ENCODE measurements at regions not wholly inside any gene's neighbourhood (a gene's known extent, or its start where the extent isn't known, plus 50 kb on each side); places are given as distances from the start of the nearest gene placed in this dataset.
A peak's percentile ranks its signal among the peaks of the same experiment; 100 is the strongest.

DNA sequence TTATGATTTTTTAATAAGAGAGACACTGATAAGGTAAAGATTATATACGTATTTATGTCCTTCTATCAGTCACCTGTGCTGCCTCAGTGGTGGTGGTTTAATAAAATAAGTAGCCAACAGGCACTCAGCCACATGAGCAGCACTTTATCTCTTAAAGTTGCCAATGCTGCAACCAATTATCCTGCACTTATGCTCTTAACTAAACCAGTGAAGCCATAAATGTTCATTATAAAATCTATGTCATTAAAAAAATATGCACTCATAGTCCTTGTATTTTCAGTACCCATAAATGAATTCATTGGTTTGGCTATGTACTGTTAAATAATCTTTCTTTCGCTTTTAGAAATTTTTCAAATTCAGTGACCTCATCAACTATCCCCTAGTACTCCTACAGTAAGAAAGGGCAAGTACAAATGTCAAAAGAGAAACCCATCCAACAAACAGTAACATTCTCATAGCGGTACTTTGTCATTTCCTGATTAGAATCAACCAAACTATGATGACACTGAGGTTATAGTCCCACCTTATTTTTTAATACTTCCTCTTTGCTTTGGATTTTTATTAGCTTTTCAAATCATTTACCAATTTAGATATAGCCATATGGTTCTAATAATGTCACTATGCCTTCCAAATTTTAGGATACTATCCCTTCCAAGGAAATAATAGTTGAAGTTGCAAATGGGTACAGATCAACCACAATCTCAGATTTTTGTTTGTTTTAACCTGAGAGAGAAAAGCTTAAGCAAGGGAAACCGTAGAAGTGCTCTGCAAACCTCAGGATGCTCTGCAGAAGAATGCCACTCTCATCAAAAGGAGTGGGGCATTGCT is 190.9 kb downstream of the KLF12 start:
- Histone ChIP-seq H3K9me3 (no peaks in the 10 kb centered on the region), H3K4me3 (no peak overlapping the region), H3K27me3 (ENCODE audit: insufficient read depth in 3 of 3, low read length in 2 of 3) (no peaks in the 10 kb centered on the region), H3K4me1 (no peaks in the 10 kb centered on the region), H3K27ac (no peak overlapping the region), H3K36me3 (ENCODE audit: insufficient read depth in 1 of 2, low read depth in 1 of 2) (no peaks in the 10 kb centered on the region)
- DNase-seq (no peak), ATAC-seq (no peak)
- WGBS, 3 donors, result 86 to 89% (median 88%) methylated on average over 4 of the region's 4 CpGs
- TF ChIP-seq, protein P1, sequence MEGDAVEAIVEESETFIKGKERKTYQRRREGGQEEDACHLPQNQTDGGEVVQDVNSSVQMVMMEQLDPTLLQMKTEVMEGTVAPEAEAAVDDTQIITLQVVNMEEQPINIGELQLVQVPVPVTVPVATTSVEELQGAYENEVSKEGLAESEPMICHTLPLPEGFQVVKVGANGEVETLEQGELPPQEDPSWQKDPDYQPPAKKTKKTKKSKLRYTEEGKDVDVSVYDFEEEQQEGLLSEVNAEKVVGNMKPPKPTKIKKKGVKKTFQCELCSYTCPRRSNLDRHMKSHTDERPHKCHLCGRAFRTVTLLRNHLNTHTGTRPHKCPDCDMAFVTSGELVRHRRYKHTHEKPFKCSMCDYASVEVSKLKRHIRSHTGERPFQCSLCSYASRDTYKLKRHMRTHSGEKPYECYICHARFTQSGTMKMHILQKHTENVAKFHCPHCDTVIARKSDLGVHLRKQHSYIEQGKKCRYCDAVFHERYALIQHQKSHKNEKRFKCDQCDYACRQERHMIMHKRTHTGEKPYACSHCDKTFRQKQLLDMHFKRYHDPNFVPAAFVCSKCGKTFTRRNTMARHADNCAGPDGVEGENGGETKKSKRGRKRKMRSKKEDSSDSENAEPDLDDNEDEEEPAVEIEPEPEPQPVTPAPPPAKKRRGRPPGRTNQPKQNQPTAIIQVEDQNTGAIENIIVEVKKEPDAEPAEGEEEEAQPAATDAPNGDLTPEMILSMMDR (IDR thresholded peaks at IDR 0.05), result no peak
- intact Hi-C loops (cut with DNase I), result no loop called here

DNA sequence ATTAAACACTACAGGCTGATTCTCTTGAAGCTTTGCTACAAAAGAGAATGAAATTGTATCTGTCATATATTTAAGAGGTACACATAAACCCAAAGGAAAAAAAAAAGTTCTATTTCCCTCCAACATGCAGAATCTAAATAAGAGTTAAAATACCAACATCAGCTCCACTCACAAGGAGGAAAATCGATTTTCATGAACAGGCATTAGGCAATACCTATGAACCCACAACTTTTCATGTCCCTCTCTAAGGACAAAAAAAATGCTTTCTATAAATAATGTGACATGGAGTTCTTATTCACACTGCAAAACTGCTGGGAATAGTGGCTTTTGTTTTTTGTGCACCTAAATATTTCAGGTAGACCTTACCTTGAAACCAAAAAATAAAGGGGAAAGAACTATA is 192.5 kb downstream of the KLF12 start:
- 81 to 88% (median 86%) methylated on average over 1 of the region's 1 CpG for WGBS, 3 donors
- intact Hi-C loops (cut with DNase I), result no loop called here
- ATAC-seq, result no peak

DNA sequence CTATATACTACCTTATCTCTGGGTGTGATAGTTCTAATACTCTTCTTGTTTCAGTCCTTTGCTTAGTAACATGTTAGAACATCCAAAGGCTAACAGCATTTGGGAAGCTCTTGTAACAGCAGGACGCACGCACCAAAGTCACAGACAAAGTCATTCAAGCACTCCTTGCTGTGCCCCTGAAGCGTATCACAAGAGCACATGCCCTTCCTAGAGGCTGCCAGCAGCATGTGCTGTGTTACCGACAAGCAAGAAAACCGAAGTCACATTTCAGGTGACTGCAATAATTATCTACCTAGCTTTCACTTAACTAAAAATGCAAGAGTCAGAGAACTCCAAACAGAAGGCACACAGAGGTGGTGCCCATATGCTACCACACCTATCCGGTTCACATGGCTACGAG is 194.1 kb downstream of the KLF12 start:
- 59 to 73% (median 61%) methylated on average over 7 of the region's 7 CpGs for WGBS, 3 donors
- Histone ChIP-seq H3K4me3 (no peak overlapping the region), H3K27me3 (ENCODE audit: insufficient read depth in 3 of 3, low read length in 2 of 3) (no peaks in the 10 kb centered on the region), H3K9me3 (no peaks in the 10 kb centered on the region), H3K4me1 (no peaks in the 10 kb centered on the region), H3K27ac (no peak overlapping the region), H3K36me3 (ENCODE audit: insufficient read depth in 1 of 2, low read depth in 1 of 2) (no peaks in the 10 kb centered on the region)
- DNase-seq (no peak), ATAC-seq (peak in 2 of 4 donors; percentile 40 to 70)
- intact Hi-C loops (cut with DNase I), result no loop called here
- TF ChIP-seq, protein P1 (IDR thresholded peaks at IDR 0.05), result no peak

More for the DNA sequence above, 192.5 kb downstream of the KLF12 start:
- no peak overlapping the region for H3K27ac ChIP-seq
- H3K36me3 ChIP-seq (ENCODE audit: insufficient read depth in 1 of 2, low read depth in 1 of 2), result no peaks in the 10 kb centered on the region
- TF ChIP-seq, protein P1 (IDR thresholded peaks at IDR 0.05), result no peak
- no peak overlapping the region for H3K4me3 ChIP-seq
- H3K27me3 ChIP-seq (ENCODE audit: insufficient read depth in 3 of 3, low read length in 2 of 3), result no peaks in the 10 kb centered on the region
- no peak for DNase-seq
- H3K4me1 ChIP-seq, result no peaks in the 10 kb centered on the region
- no peaks in the 10 kb centered on the region for H3K9me3 ChIP-seq

DNA sequence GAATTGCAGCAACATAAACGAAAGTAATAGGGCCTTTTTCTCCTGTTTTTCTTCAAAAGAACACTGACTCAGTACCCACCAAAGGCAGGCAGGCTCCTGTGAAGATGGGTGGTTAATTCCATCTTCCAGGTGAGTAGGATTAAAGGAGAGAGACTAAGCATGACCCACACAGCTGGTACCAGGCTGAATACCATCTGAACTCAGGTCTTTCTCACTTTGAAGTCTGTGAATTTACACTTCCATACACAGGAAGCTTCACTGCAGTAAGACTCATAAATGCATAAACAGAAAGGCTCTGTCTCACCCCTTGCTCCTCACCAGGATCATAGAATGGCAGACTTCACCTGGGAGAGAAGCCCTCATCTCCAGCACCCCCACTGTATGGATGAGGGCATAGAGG is 194.6 kb downstream of the KLF12 start:
- Histone ChIP-seq H3K27me3 (ENCODE audit: insufficient read depth in 3 of 3, low read length in 2 of 3) (no peaks in the 10 kb centered on the region), H3K9me3 (no peaks in the 10 kb centered on the region), H3K27ac (no peak overlapping the region), H3K4me3 (no peak overlapping the region), H3K4me1 (no peaks in the 10 kb centered on the region), H3K36me3 (ENCODE audit: insufficient read depth in 1 of 2, low read depth in 1 of 2) (no peaks in the 10 kb centered on the region)
- no peak for DNase-seq
- intact Hi-C loops (cut with DNase I), result no loop called here
- ATAC-seq, result peak in 1 of 4 donors; percentile 16
- 83 to 94% (median 90%) methylated on average over 1 of the region's 1 CpG for WGBS, 3 donors
- TF ChIP-seq, protein P1 (IDR thresholded peaks at IDR 0.05), result no peak

DNA sequence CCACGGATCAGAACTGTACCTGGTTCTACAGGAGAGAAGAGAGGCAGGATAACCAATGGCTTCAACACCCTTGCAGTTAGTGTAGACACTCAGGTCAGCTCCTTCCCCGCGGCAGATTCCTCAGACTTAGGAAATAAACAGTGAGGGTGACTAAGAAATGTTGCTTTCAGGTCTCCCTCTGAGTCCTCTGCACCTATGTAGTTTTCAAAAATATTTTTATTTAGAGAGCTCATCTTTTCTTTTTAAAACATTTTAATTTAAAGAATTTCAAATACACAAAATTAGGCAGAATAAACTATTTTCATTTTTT is 195.2 kb downstream of the KLF12 start:
- 95 to 98% (median 98%) methylated on average over 3 of the region's 3 CpGs for WGBS, 3 donors
- no peak overlapping the region for H3K27ac ChIP-seq

More for the DNA sequence above, 195.2 kb downstream of the KLF12 start:
- TF ChIP-seq, protein P1 (IDR thresholded peaks at IDR 0.05), result no peak
- Histone ChIP-seq H3K4me3 (no peak overlapping the region), H3K36me3 (ENCODE audit: insufficient read depth in 1 of 2, low read depth in 1 of 2) (no peaks in the 10 kb centered on the region), H3K4me1 (no peaks in the 10 kb centered on the region), H3K9me3 (no peaks in the 10 kb centered on the region), H3K27me3 (ENCODE audit: insufficient read depth in 3 of 3, low read length in 2 of 3) (no peaks in the 10 kb centered on the region)
- DNase-seq, result no peak
- no peak for ATAC-seq
- intact Hi-C loops (cut with DNase I), result no loop called here
